BJ (cell line): ENCODE measurements at regions not wholly inside any gene's neighbourhood (a gene's known extent, or its start where the extent isn't known, plus 50 kb on each side); places are given as distances from the start of the nearest gene placed in this dataset.

Experiments
- CTCF ChIA-PET: fragments of 350-600 bp; formaldehyde crosslinking; extraction: SDS; loops from one replicate; lab custom pipeline; 2021; ENCODE audit warnings: antibody characterized with exemption, inconsistent platforms; lab: Yijun Ruan, JAX
- POLR2A ChIA-PET: fragments of 300-600 bp; sonication (Branson Sonifier 250); formaldehyde crosslinking; extraction: SDS; loops from one replicate; lab custom pipeline; 2021; ENCODE audit warnings: antibody characterized with exemption; lab: Charles Lee
- DNase-seq: peaks from one replicate; pipeline ENCODE4 v3.0.0-alpha.2; 2011; ENCODE audit warnings: low read depth
- H3K27me3 ChIP-seq: 2 replicates; pipeline ENCODE4 v1.6.0; 2011; ENCODE audit warnings: low read length; ENCODE audit not compliant: control insufficient read depth, insufficient read depth
- H3K36me3 ChIP-seq: 2 replicates; pipeline ENCODE4 v1.5.1; 2011; ENCODE audit warnings: low read length; ENCODE audit not compliant: control insufficient read depth, insufficient read depth
- H3K4me3 ChIP-seq: 2 replicates; pipeline ENCODE4 v1.5.1; 2011; ENCODE audit warnings: low read depth, mild to moderate bottlenecking, control low read depth, low read length
- TF ChIP-seq, protein P1 (sequence below): IDR thresholded peaks from 2 replicates; pipeline ENCODE4 v1.5.1; 2011; ENCODE audit warnings: low read depth, mild to moderate bottlenecking, control low read depth, inconsistent platforms, low read length, moderate library complexity; ENCODE audit not compliant: insufficient read depth

DNA sequence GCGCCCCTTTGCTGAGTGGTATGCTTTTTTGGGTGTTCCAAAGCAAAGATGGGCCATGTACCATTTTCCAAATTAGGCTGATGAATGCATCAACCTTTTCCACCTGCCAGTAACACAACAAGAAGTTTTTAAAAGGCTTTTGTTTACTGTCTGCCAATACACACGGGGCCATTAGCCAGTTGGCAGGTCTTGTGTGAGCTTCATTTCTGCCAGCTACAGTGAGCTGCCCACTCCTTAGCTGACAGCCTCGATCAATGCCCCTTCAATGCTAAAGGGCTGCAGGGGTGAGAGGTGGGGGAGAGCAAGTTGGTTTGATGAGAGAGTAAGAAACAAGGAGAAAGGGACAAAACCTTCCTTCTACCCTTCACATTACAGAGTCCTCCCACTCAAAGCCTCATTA lies 128.7 kb downstream of the C5orf15 start:
- POLR2A ChIA-PET = no interaction called here
- Histone ChIP-seq H3K4me3 (no peak overlapping the region), H3K36me3 (no peaks in the 10 kb centered on the region), H3K27me3 (peaks cover 4% of the 10 kb centered on the region)
- no peak for DNase-seq
- TF ChIP-seq, protein P1, sequence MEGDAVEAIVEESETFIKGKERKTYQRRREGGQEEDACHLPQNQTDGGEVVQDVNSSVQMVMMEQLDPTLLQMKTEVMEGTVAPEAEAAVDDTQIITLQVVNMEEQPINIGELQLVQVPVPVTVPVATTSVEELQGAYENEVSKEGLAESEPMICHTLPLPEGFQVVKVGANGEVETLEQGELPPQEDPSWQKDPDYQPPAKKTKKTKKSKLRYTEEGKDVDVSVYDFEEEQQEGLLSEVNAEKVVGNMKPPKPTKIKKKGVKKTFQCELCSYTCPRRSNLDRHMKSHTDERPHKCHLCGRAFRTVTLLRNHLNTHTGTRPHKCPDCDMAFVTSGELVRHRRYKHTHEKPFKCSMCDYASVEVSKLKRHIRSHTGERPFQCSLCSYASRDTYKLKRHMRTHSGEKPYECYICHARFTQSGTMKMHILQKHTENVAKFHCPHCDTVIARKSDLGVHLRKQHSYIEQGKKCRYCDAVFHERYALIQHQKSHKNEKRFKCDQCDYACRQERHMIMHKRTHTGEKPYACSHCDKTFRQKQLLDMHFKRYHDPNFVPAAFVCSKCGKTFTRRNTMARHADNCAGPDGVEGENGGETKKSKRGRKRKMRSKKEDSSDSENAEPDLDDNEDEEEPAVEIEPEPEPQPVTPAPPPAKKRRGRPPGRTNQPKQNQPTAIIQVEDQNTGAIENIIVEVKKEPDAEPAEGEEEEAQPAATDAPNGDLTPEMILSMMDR = no peak
- CTCF ChIA-PET = no interaction called here

DNA sequence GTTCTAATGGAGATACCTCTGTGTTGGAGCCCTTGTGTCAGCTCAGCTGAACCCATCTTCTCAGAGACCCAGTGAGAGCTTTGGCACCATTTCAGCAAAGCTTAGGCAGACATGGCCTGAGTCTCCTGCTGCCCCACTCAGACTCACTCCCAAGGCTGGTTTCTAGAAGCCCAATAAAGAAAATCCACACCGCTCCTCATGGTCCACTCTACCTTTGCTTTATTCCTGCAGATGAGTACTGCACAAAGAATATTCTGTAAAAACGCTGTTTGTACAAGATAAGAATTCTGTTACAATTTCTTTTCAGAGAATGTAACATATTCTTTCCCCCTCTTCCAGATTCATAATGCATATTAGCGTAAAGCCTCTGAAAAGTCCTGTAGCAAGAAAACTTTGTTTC lies 129.3 kb downstream of the C5orf15 start:
- H3K36me3 ChIP-seq = no peaks in the 10 kb centered on the region
- TF ChIP-seq, protein P1 = no peak
- no peak overlapping the region for H3K4me3 ChIP-seq
- POLR2A ChIA-PET = no interaction called here
- CTCF ChIA-PET = no interaction called here
- peaks cover 4% of the 10 kb centered on the region for H3K27me3 ChIP-seq
- DNase-seq = no peak

DNA sequence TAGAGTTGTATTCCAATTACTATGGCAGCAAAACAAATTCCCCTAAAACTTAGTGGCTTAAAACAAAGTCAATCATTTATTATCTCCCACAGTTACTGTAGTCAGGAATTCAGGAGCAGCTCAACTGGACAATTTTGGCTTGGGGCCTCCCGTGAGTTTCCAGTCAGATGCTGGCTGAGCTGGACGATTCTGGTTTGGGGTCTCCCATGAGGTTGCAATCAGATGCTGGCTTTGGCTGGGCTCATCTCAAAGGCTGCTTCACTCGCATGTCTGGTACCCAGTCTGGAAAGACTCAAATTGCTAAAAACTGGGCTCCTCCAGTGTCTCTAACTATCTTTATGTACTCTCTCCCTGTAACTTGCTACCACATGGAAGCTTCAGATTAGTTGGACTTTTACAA lies 130.1 kb downstream of the C5orf15 start:
- H3K4me3 ChIP-seq = no peak overlapping the region
- no peak for DNase-seq
- CTCF ChIA-PET = interaction anchor here (0.6 kb wide), 1 partner anchor 64 kb away, joined by 3 read pairs; no protein-coding TSS in a partner anchor
- TF ChIP-seq, protein P1 = no peak
- POLR2A ChIA-PET = no interaction called here
- H3K27me3 ChIP-seq = peaks cover 4% of the 10 kb centered on the region
- no peaks in the 10 kb centered on the region for H3K36me3 ChIP-seq

DNA sequence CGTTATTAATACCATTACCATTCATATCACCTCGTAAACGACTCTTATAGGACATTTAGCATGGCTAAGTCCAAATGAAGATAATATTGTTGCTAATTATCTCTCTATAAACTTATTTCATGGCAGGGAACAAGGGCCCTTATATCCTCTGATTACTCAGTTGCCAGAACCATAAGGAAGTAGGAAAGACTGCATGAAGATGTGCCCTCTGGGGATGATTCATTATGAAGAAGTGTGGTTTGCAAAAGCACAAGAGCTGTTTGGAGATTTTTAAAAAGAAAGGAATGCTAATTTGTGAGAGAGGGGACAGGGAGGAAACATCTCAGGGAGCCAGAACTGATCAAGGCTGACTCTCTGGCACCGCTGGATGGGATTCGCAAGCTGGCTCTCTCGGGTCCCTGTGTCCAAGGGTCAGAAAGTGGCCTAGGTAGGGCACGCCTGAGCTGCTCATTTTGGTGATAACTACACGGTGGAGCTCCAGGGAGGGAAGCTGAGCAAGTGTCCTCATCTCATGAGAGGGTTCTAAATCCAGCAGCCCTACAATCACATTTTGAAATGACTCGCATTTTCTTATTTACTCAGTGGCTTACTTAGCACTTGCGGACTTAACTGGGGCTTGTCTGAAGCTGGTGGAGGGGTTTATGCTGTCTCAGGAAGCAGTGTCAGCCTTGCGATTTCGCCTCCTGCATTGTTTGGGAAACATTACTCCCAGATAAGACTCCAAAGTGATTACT lies 136.8 kb downstream of the C5orf15 start:
- H3K36me3 ChIP-seq = no peaks in the 10 kb centered on the region
- no peaks in the 10 kb centered on the region for H3K27me3 ChIP-seq
- POLR2A ChIA-PET = no interaction called here
- H3K4me3 ChIP-seq = no peak overlapping the region
- peak; percentile 39 for DNase-seq
- TF ChIP-seq, protein P1 = no peak
- CTCF ChIA-PET = interaction anchor here (1.3 kb wide), 1 partner anchor 16 kb away, joined by 3 read pairs; no protein-coding TSS in a partner anchor

DNA sequence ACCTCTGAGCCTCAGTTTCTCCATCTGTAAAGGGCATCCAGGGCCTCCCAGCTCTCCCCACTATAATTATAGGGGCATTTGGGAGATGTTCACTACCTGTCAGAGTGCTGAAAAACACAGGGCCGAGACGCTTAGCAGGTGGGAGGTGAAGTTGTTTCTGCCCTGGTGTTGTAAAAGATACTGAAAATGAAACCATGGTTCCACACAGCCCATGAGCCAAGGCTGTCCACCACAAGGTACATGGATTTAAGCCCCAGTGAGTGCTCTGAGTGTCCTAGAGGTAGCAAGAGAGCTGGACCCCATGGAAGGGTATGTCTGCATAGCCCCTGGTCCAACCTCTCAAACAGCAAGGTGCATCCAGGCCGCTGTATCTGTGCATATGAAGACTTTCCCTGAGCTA lies 137.5 kb downstream of the C5orf15 start:
- Histone ChIP-seq H3K4me3 (no peak overlapping the region), H3K36me3 (no peaks in the 10 kb centered on the region), H3K27me3 (no peaks in the 10 kb centered on the region)
- POLR2A ChIA-PET = no interaction called here
- no peak for DNase-seq
- CTCF ChIA-PET = no interaction called here
- TF ChIP-seq, protein P1 = no peak
